ENCODE measurements at regions not wholly inside any gene's neighbourhood (a gene's known extent, or its start where the extent isn't known, plus 50 kb on each side); places are given as distances from the start of the nearest gene placed in this dataset.

DNA sequence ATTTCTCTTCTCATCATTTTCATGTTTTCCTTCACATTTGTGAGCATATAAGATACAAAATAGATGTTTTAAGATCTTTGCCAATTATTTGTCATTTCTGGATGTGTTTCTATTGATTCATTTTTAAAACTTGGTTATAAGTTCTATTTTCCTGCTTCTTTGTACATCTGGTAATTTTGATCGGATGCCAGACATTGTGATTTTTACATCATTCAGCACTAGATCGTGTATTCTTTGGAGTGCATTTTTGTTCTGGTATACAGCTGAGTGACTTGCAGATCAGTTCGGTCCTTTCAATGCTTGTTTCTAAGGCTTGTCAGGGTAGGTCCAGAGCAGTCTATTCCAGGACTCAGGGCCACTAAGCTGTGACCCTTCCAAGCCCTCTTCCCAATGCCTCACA lies 198.2 kb downstream of the KLF12 start:
- Mint-ChIP-seq H3K4me1 (peaks cover 22% of the 10 kb centered on the region), H3K36me3 (ENCODE audit: low read depth) (peaks cover 34% of the 10 kb centered on the region), H3K4me3 (no peak overlapping the region), H3K27me3 (no peaks in the 10 kb centered on the region), H3K27ac (no peak overlapping the region), H3K9me3 (no peaks in the 10 kb centered on the region)
- ChIA-PET POLR2A (interaction anchor here (0.6 kb wide), 2 partner anchors 126 to 197 kb away, joined by 3 to 4 read pairs; no protein-coding TSS in a partner anchor), CTCF (no interaction called here)
- ATAC-seq (ENCODE audit: low read depth) (no peak), DNase-seq (no peak)
- TF ChIP-seq, protein P1, sequence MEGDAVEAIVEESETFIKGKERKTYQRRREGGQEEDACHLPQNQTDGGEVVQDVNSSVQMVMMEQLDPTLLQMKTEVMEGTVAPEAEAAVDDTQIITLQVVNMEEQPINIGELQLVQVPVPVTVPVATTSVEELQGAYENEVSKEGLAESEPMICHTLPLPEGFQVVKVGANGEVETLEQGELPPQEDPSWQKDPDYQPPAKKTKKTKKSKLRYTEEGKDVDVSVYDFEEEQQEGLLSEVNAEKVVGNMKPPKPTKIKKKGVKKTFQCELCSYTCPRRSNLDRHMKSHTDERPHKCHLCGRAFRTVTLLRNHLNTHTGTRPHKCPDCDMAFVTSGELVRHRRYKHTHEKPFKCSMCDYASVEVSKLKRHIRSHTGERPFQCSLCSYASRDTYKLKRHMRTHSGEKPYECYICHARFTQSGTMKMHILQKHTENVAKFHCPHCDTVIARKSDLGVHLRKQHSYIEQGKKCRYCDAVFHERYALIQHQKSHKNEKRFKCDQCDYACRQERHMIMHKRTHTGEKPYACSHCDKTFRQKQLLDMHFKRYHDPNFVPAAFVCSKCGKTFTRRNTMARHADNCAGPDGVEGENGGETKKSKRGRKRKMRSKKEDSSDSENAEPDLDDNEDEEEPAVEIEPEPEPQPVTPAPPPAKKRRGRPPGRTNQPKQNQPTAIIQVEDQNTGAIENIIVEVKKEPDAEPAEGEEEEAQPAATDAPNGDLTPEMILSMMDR (IDR thresholded peaks at IDR 0.05), result no peak
- intact Hi-C loops (cut with micrococcal nuclease), result no loop called here

- TF ChIP-seq, protein P1 (IDR thresholded peaks at IDR 0.05), result no peak
- intact Hi-C loops (cut with micrococcal nuclease), result no loop called here
- Mint-ChIP-seq H3K4me3 (no peak overlapping the region), H3K27me3 (no peaks in the 10 kb centered on the region), H3K4me1 (peaks cover 14% of the 10 kb centered on the region), H3K36me3 (ENCODE audit: low read depth) (peaks cover 25% of the 10 kb centered on the region), H3K27ac (no peak overlapping the region), H3K9me3 (no peaks in the 10 kb centered on the region)
- ChIA-PET POLR2A (no interaction called here), CTCF (no interaction called here)
- ATAC-seq (ENCODE audit: low read depth) (no peak), DNase-seq (no peak)
These were observed 199.4 kb downstream of the KLF12 start for GRCh38 chr13:73934771-73935170.

DNA sequence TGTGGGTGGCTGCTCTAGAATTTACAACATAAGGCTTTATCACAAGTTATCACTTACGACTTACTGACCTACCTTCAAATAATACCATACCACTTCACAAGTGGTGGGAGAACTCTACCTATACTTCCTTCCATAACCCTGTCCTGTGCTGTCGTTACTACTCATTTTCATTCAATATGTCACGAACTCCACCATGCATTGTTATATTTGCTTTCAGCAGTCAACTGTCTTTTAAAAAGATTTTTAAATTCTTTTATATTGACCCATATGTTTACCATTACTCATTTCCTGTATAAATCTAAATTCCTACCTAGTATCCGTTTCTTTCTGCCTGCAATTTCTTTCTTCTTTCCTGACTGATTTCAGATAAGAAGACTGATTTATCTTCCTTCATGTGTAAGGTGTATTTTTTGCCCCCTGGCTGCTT lies 200.0 kb downstream of the KLF12 start:
- ChIA-PET POLR2A (no interaction called here), CTCF (no interaction called here)
- Mint-ChIP-seq H3K4me3 (no peak overlapping the region), H3K9me3 (no peaks in the 10 kb centered on the region), H3K27me3 (no peaks in the 10 kb centered on the region), H3K27ac (no peak overlapping the region), H3K4me1 (peaks cover 10% of the 10 kb centered on the region), H3K36me3 (ENCODE audit: low read depth) (peaks cover 27% of the 10 kb centered on the region)
- intact Hi-C loops (cut with micrococcal nuclease), result no loop called here
- no peak for DNase-seq
- no peak for ATAC-seq (ENCODE audit: low read depth)
- TF ChIP-seq, protein P1 (IDR thresholded peaks at IDR 0.05), result no peak

GRCh38 chr13:73933795-73934194 lies 200.4 kb downstream of the KLF12 start:
- Mint-ChIP-seq H3K4me1 (peaks cover 13% of the 10 kb centered on the region), H3K27me3 (no peaks in the 10 kb centered on the region), H3K36me3 (ENCODE audit: low read depth) (peaks cover 26% of the 10 kb centered on the region), H3K4me3 (no peak overlapping the region), H3K27ac (no peak overlapping the region), H3K9me3 (no peaks in the 10 kb centered on the region)
- DNase-seq (no peak), ATAC-seq (ENCODE audit: low read depth) (no peak)
- intact Hi-C loops (cut with micrococcal nuclease), result no loop called here
- TF ChIP-seq, protein P1 (IDR thresholded peaks at IDR 0.05), result no peak
- POLR2A ChIA-PET, result no interaction called here
- CTCF ChIA-PET, result no interaction called here

GRCh38 chr13:73932091-73932490 lies 202.1 kb downstream of the KLF12 start:
- intact Hi-C loops (cut with micrococcal nuclease), result no loop called here
- H3K36me3 Mint-ChIP-seq (ENCODE audit: low read depth), result peaks cover 19% of the 10 kb centered on the region
- no peaks in the 10 kb centered on the region for H3K9me3 Mint-ChIP-seq
- DNase-seq (no peak), ATAC-seq (ENCODE audit: low read depth) (no peak)
- H3K4me1 Mint-ChIP-seq, result peaks cover 11% of the 10 kb centered on the region
- ChIA-PET POLR2A (no interaction called here), CTCF (no interaction called here)
- H3K4me3 Mint-ChIP-seq, result no peak overlapping the region
- H3K27me3 Mint-ChIP-seq, result no peaks in the 10 kb centered on the region
- no peak overlapping the region for H3K27ac Mint-ChIP-seq
- TF ChIP-seq, protein P1 (IDR thresholded peaks at IDR 0.05), result no peak

Data from activated B cell treated with CpG ODN at 0.5 μM for 24 hours (primary cell).